ENCODE measurements at regions not wholly inside any gene's neighbourhood (a gene's known extent, or its start where the extent isn't known, plus 50 kb on each side); places are given as distances from the start of the nearest gene placed in this dataset.

- DNase-seq = no peak
These were observed 549.1 kb upstream of the BOD1L1 start for GRCh38 chr4:14176613-14177012.

DNA sequence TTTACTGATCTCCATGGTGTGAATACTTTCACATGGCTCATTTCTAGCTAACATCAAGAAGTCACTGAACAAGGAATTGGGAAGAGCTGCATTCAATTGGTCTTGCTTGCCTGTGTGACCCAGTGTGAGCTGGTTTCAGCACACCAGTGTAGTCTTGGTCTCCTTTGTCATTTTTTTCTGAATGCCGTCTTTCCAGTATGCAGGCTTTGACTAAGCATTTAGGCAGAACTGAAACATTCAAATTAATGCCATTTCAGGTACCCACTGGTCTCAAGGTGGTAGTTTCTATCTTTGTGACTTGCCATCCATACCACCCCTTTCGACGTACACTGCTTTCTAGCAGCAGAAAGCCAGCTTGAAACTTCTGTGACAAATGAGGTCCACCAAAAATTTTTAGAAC, 550.5 kb upstream of the BOD1L1 start:
- DNase-seq = no peak

GRCh38 chr4:14178421-14178820, 550.9 kb upstream of the BOD1L1 start:
- peak in 1 of 3 donors; percentile 44 for DNase-seq

GRCh38 chr4:14180166-14180565, 552.6 kb upstream of the BOD1L1 start:
- DNase-seq = no peak

DNA sequence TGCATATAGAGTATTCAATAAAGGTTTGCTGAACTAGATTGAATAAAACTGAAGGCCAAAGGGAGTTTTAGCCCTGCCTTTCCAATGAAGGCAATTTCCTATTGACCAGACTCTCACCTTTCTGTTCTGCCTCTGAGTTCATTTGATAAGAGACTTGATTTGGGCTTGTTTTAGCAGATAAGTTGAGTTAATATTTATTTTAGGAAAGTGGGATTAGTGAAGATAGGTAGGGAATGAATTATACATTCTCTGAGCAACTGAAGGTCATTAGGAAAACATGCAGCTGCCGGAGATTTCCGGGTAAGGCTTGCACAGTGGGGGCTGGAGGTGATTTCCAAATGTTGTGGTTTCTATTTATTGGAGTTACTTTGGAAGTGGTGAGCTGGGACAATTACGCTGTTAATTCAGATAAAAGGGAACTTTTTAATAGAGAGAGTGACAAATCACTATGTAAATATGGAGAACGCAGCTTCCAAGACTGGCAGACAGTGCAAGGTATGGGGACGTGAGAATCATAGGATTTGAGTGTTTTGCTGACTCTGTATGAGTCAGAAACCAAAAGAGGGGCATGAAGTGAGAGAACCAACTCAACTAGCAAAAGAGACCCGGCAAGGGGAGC, 553.6 kb upstream of the BOD1L1 start:
- DNase-seq = no peak

DNA sequence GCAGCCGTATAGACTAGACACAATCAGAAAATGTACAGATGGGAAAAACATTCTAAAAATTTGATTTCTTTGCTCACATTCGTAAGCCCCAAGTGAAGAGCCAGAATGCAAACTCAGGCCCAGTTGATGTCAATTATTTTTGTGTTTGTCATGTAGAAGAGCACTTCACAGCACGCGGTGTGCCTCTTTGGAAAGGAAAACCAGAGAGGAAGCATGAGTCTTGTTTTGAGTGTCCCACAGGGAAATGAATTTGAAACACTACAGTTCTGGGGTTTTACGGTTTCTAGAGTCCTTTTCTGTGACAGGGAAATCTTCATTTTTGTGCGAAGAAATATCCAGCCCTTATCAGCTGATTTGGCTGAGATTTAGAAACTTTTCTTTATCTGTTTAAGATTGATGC, 554.6 kb upstream of the BOD1L1 start:
- peak in 1 of 3 donors; percentile 10 for DNase-seq

GRCh38 chr4:14184265-14184664, 556.7 kb upstream of the BOD1L1 start:
- DNase-seq = peak; percentile 72 to 96 (median 88)

- no peak for DNase-seq
These were observed 557.2 kb upstream of the BOD1L1 start for GRCh38 chr4:14184767-14185166.

- DNase-seq = no peak
These were observed 560.7 kb upstream of the BOD1L1 start for GRCh38 chr4:14188214-14188613.

DNA sequence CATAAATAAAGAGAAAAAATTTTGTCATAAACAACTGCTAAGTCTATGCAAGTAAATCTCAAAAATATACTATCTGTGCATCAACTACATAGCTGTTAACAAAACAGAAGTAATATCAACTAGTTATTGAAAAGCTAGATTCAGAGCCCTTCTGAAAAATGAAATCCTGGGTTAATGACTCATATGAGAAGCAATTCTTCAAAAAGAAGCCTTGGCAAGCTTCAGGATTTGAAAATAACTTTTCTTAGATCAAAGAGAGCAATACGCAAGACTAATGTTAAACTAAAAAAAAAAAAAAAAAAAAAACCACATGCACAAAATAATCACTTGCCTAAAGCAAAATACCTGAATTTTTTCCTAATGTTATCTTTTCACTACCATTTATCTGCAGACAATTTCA, 566.1 kb upstream of the BOD1L1 start:
- no peak for DNase-seq

- peak; percentile 22 to 77 (median 70) for DNase-seq
These were observed 568.6 kb upstream of the BOD1L1 start for GRCh38 chr4:14196131-14196530.

DNA sequence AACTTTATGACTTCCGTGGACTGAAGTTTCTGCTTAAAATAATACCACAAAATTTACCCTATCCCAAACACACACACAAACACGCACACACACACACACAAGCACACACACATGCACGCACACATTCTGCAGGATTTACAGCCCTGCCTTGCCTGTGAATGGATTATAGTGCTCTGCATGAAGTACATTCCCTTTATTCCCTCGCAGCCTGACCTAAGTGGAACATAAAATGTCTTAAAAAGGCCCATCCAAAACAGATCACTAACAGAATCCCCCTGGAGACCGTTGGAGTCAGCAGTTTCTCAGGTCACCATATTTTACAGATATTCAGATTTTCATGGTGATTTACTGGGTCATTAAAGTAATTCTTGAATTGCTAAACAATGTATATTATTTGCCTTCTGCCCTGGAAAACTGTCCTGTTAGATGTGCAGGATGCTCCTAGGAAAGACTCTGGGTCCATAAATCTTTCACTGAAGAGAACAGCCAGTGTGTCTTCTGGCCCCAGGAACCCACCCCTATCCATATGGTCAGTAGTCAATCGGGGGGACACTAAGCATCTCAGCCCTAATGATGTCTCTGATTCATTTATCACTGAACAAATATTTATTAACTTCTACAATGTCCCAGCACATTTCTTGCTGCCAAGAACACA, 587.7 kb upstream of the BOD1L1 start:
- DNase-seq = no peak

- no peak for DNase-seq
These were observed 589.9 kb upstream of the BOD1L1 start for GRCh38 chr4:14217401-14217800.

DNA sequence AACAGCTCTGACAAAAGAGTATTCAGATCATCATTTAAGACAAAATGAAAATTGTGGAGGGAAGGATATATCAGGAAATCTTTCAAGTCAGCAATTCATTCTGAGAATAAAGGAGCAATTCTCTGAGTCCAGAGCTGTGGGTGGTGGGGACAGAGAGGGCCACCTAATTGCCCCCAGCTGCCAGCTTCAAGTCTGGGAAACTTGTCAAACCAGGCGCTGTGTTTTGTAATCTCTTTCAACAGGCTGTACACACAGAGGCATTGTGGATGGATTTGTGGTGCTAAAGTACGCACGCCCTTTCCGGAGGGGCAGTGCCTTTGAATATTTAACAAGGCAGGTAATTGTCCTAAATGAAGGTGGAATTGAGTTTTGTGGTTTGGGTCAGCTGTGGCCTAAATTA, 591.1 kb upstream of the BOD1L1 start:
- DNase-seq = no peak

DNA sequence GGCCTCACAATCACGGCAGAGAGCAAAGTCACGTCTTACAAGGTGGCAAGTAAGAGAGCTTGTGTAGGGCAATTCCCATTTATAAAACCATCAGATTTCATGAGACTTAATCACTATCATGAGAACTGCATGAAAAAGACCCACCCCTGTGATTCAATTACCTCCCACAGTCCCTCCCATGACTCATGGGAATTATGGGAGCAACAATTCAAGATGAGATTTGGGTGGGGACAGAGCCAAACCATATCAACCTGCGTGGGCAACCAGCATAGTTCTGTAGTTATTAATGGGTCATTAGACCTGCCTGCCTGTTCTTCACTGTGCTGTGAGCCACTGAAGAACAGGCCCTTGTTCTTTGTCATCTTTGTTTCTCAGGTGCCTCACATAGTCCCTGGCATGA, 593.7 kb upstream of the BOD1L1 start:
- DNase-seq = no peak

- DNase-seq = no peak
These were observed 595.0 kb upstream of the BOD1L1 start for GRCh38 chr4:14222377-14223029.

DNA sequence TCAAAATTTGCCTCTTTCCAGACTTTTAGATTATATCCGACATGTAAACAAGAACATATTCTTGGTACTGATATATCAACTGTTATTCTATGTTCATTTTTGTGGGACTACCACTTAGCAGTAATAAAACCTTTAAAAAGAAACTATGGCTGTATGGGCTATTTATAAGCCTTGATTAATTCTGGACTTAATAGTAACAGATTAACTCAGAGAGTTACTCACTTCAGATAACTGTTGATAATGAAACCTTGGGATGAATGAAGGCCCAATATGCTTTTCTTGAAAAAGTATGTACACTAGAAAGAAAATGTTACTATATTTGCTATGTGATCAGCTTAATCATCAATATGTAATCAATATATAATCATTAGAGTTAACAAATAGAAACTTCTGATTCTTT, 595.9 kb upstream of the BOD1L1 start:
- DNase-seq = no peak

DNA sequence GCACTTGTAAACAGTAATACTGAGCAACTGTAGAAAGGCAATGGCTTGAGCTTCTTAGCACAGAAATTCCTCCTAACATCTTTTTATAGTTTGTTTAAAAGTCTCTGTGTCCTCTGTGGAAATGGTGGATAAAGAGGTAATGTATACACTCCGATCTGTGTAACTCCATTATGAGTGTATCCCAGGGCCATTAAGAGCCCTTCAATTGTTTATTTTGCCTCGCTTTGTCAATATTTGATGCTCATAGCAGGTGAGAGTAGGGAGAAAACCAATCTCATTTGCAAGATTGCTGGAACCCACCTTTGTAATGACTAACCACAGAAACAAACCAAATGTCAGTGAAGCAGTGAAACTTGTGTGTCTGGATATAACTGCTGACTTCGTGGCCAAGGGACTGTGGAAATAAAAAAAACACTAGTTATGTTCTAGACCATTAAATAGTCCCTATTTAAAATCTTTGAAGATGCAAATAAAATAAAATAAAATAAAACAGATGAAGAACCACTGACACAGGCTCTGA, 598.2 kb upstream of the BOD1L1 start:
- DNase-seq = no peak

GRCh38 chr4:14233126-14233525, 605.6 kb upstream of the BOD1L1 start:
- peak in 1 of 3 donors; percentile 15 for DNase-seq

DNA sequence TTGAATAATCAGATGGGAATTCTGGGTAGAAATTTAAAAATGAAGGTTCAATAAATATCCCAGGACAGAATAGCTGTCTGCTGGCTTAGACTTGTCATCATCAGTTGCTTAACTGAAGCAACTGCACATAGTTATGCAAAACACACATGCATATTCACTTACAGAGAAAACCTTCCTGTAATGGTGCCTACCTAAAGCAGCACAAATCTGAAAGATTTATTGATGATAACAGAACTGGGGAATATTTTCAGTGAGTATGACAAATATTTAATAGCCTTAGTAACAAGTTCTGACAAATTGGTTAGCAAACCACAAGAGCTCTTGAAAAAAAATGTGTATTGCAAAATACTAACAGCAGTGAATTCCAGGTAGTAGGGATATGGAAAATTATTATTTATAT, 606.8 kb upstream of the BOD1L1 start:
- DNase-seq = no peak

DNA sequence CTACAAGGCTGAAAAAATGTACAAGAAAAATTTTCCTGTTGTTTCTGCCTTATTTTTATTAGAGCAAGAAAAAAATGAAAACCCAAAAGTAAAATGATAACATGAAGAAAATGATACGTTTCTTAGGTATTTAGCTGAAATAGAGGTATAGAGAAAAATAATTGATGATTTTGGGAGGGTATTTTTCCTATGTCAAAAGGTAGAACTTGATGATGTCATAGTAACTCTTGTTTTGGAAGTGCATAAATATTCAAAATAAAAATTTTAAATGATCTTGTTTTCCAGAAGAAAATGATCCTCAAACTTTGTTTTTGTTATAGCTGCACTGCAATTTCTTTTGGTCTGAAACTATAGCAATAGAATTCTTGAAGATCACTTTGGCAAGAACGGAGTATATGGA, 608.8 kb upstream of the BOD1L1 start:
- DNase-seq = no peak

DNA sequence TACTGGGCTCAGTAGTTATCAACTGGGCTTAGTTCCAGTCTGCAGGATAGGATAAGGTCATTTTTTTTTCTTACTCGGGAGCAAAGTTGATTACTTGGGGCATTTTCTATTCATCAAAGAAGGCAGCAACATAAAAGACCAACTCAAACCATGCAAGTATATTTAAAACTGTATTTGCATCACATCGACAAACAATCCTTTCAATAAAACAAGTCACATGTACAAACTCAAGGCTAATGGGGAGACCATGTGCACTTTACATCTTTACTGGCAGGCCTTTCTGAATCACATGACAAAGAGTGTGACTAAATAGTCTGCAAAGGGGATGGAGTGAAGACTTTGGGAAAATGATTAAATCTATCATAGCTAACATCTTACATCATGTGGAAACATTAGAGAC, 610.4 kb upstream of the BOD1L1 start:
- no peak for DNase-seq

DNA sequence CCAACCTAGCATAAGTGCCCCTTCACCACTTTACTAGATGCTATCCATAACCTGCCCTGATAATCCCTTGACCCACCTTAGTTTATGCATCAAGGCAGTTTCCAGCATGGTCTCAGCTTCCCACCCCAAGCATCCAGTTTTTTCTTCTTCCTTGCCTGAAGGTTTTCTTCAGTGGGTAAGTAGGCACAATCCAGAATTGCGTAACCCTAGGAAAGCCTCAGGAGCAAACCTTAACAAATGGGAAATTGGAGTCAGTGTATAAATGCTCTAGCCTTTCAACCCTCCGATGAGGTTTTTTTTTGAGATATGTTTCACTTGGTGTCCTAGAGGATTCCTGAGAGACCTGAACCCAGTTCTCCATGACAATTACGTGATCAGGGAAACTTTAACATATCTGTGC, 614.0 kb upstream of the BOD1L1 start:
- no peak for DNase-seq

Measured in muscle of back (tissue), 3 donors.